Stimulated activated CD4-positive, alpha-beta T cell treated with anti-CD3 and anti-CD28 coated beads, Interleukin-2, amount 100 ng/mL, for 24 hours (primary cell): ENCODE measurements at regions not wholly inside any gene's neighbourhood (a gene's known extent, or its start where the extent isn't known, plus 50 kb on each side); places are given as distances from the start of the nearest gene placed in this dataset.

Source experiments
- DNase-seq, 2 donors: peaks; one replicate each; pipeline ENCODE4 v3.0.0-alpha.2; 2020

DNA sequence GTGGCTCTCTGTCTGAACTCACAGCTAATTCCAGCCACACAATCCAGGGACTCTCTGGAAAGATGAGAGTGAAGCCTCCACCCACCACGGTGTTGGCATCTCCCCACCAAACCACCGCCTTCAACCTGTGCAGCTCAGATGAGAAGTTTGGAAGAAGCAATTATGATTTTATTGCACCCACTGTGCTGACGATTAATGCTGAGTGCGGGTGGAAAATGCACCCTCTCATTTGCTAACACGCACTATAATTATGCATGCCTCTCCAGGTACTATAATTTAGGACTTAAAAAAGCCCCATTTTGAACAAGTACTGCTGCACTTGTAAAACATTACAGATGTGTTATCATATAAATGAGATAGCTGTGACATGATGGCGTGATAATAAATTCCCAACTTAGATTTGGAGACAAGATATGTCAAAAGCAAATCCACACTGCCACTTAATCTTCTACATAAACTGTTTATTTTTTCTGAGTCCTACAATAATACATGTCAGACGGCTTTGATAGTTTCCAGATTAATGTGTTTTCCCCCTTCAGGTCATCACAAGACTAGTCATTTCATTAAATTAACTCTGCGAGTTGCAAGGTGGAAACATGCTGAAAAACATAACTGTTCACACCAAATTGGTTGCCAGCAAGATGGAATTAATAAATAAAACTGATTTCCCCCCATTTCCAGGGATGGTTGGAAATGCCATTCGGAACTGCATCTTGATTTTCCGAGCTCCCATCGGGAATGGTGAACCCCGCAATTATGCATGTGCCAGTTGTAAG, 466.5 kb upstream of the MAF start:
- DNase-seq = no peak

- no peak for DNase-seq
Observed at GRCh38 chr16:80065541-80065940, 465.0 kb upstream of the MAF start.

DNA sequence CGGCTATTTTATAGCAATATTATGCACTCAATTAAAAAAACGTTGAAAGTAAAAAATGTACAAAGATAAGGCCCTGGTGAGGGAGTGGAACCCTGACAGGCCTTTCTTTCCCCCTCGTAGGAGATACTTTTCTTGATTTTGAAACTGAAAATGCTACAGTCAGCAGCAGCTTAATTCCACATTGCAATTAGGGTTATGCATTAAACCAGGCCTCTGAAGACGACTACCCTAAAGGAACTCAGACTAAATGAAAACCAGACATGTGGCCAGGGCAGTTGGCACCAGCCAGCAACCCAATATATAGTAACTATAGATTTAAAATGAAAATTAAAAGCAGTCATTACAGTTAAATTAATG, 463.2 kb upstream of the MAF start:
- no peak for DNase-seq

DNA sequence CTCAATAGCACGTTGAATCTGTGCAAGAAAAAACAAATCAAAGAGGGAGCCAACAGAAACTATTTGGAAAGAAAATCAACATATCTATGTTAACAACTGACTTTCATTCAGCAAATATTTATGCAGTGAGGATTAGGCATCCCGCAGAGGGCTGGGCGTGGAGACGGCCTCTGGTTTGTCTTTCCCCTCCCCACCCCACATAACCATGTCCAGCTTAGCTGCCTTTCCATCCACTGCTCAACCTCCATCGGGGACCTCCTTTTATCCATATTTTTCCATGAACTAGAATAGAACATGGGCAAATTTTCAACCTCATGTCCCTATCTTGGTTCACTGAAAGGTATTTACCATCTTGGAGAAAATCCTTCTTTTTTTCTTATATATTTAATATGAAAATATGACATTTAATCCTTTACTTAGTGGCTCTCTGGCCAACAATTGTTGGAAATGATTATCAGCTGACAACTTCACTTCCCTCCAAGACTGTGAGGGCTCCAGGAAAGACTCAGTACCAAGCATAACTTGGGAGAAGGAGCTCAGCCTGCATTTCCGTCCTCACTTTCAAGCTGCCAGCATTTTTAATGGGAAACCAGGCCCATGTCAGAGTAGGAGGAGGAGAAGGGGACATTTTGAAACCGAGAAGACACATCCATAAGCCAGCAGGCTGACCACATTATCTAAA, 462.6 kb upstream of the MAF start:
- DNase-seq = no peak

- DNase-seq = no peak
Observed at GRCh38 chr16:80062361-80063030, 462.0 kb upstream of the MAF start.

GRCh38 chr16:80060470-80060869, 459.9 kb upstream of the MAF start:
- no peak for DNase-seq

GRCh38 chr16:80059836-80060235, 459.3 kb upstream of the MAF start:
- no peak for DNase-seq

- no peak for DNase-seq
Observed at GRCh38 chr16:80058214-80058613, 457.7 kb upstream of the MAF start.

DNA sequence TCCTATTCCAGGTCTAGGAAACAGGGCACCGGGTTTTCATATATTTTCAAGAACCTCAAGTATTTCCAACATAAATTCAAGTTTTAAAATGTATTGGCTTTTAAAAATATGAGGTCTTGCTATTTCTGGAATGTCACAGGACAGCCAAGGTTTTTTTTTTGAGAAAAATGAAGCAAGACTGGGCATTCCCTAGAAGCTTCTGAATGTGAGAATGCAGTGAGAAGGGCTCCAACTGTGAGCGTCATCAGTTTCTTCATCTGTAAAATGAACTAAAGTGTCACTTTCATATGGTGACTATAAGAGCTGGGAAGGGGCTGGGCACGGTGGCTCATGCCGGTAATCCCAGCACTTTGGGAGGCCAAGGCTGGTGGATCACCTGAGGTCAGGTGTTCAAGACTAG, 455.8 kb upstream of the MAF start:
- no peak for DNase-seq

- no peak for DNase-seq
Observed at GRCh38 chr16:80055831-80056230, 455.3 kb upstream of the MAF start.

DNA sequence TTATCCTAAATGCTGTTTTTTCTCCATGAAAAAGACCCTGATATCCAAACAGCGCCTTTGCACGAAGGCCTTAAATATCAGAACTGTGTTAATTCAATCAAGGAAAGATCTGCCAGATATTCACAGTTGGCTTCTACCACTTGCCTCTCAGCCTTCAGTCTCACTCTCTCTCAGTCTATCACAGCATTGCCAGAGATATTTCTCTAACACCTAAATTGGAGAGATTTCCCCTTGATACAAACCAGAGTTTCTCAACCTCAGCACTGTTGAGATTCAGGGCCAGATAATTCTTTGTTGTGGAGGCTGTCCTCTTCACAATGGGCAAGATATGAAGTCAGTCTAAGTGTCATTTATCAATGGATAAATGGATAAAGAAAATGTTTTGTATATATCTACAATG, 454.1 kb upstream of the MAF start:
- DNase-seq = no peak

GRCh38 chr16:80051040-80051439, 450.5 kb upstream of the MAF start:
- no peak for DNase-seq

DNA sequence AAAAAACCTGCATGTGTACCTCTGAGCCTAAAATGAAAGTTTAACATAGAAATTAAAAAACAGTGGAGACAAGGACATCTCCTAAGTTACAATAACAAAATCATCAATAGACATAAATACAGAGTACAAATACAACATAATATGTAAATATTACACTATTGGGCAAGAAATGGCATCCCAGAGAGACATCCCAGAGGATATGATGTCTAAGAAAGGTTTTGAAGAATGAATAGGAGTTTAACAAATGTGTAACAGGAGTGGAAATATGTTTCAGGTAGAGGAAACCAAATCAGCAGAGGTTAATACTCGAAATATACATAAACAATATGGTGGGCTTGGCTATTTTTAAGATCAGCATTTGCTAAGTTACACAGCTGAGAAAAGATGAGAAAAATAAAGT, 447.7 kb upstream of the MAF start:
- no peak for DNase-seq

- DNase-seq = no peak
Observed at GRCh38 chr16:80047842-80048241, 447.3 kb upstream of the MAF start.

DNA sequence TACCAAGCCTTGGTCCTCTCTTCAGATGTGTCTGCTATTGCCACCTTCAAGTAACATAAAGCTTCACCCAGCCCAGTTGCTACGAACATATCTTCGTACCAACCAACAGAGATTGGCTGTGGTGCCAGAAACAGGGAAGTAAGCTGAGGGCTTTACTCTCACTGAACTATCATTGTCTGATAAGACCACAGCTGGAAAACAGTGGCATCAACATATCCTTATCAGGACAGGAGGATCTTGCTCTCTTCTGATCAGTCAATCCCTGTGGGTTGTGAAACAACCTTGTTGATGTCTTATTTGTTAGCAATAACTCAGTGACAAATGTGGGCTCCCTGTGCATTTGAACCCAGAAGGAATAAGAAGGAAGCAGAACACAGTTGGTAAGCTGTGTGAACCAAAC, 446.3 kb upstream of the MAF start:
- DNase-seq = no peak

- DNase-seq = no peak
Observed at GRCh38 chr16:80046261-80046660, 445.7 kb upstream of the MAF start.

DNA sequence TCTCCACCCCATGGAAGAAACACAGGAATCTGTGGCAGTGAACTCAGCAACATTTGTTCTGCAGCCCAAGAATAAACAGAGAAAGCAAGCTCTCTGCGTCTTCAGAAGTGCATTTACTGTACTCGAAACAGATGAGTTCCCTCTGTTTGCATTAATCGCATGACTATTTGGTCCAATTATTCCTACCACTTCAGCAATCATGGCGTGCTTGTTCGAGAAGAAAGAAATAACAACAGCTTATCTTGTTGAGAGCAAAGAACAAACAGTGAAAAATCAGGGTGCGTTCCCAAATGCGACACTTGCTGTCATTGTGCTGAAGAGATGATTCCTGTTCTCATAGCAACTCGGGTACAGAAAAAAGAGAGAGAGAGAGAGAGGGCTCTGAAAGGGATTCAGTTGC, 445.3 kb upstream of the MAF start:
- no peak for DNase-seq

DNA sequence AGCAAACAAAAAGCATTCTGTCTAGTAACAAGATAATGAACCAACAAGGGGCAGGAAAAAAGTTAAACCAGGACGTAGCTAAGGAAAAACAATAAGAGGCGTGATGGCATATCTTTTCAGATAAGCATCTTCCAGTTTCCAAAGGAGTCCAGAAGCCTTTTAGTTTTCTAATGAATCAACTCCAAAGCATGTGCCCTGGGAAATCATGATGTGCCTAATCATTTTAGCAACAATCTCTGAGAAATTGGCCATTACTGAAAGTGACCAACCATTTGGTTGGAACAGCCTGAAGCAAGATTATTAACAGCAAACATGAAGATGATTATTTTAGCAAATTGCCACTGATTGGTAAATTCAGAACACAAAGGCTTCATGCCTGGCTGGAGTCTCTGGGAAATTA, 440.9 kb upstream of the MAF start:
- DNase-seq = no peak

DNA sequence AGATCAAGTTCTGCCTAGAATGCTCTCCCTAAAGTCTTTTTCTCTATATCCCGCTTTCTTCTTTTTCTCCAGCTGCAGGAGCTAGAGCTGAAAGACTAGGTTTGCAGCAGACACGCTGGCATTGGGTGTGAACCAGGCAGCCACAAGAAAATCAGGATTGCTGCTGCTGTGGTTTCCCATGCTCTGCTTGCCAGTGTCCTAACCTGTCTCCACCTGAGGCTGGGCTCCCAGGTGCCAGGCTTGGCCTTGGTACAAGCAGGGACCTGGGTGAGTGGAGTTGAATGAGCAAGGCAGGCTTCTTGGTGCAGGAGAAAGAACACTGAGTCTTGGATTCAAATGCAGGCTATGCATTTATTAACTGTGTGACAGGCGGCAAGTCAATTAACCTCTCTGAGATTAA, 440.3 kb upstream of the MAF start:
- DNase-seq = no peak

DNA sequence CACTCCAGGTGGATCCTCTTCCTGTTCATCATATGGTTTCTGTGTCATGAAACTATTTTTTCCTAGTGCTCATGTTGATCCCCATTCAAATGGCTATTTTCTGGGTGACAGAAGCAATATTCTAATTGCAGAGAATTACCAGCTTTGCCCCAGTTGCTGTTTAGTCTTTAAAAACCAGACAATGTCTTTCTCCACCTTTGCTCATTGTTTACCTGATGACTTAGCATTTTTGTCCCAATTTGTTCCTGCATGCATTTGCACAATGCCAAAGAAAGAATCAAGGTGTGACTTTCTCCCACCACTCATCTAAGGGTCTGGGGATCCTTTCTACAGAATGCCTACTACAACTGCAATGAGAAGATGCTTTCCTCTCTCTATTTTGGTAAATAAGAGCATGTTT, 439.9 kb upstream of the MAF start:
- DNase-seq = no peak

DNA sequence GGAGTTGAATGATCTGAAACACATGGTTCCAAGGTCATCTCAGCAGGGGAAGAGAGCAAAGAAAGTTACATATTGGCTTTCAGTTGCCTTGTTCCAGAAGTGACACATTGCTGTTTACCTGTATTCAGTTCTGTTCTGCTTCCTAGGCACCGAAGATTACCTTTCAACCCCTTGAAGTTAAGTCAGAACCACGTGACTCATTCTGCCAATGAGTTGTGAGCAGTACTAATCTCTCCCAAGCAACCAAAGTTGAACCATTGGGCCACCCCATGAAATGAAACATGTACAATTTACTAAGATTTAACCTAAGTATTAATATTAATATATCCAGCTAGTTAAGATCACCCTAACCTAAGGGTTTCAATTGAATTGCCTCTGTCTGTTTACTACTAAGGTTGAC, 439.2 kb upstream of the MAF start:
- DNase-seq = no peak

- DNase-seq = no peak
Observed at GRCh38 chr16:80038566-80038965, 438.0 kb upstream of the MAF start.

GRCh38 chr16:80034948-80035663, 434.6 kb upstream of the MAF start:
- DNase-seq = no peak

DNA sequence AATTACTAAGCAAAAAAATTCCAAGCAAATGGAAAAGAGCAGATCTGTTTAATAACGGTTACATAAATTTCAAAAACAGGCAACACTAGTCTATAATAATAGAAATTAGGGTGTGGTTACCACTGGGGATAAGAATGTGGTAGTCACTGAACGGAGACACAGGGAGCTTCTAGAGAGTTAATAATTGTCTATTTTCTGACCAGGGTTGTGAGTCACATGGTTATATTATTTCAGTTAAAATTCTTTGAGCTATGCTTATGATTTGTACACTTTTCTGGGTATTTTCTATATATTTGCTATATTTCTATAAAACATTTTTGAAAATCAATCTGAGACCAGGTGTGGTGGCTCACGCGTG, 433.9 kb upstream of the MAF start:
- no peak for DNase-seq
